NCI-H748 (cell line): ENCODE measurements at regions not wholly inside any gene's neighbourhood (a gene's known extent, or its start where the extent isn't known, plus 50 kb on each side); places are given as distances from the start of the nearest gene placed in this dataset.
"Not testable (repeated sequence)": the region's sequence is repeated elsewhere in the genome, so short reads cannot be mapped to it uniquely, and the experiment has no call there.

Source experiments
- DNase-seq: peaks from one replicate; lab custom pipeline; 2025; ENCODE audit not compliant: unreplicated experiment; lab: John Stamatoyannopoulos, UW

DNA sequence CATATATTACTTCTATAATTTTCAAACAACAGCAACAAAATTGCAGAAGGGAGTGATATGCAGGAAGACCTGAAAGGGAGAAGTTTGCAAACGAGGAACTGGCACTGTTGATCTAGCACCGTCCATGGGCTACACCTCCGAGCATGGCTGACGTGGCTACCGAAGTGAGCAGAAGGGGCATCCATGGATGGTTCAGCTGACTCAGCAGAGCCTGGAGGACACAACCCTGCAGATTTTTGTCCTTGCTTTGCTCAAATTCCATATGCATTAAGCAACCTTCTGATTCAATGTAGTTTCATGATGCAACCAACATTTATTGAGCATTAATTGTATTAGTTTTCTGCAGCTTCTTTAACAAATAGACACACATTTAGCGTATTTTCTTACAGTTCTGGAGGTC, 191.2 kb downstream of the C1orf94 start:
- no peak for DNase-seq

DNA sequence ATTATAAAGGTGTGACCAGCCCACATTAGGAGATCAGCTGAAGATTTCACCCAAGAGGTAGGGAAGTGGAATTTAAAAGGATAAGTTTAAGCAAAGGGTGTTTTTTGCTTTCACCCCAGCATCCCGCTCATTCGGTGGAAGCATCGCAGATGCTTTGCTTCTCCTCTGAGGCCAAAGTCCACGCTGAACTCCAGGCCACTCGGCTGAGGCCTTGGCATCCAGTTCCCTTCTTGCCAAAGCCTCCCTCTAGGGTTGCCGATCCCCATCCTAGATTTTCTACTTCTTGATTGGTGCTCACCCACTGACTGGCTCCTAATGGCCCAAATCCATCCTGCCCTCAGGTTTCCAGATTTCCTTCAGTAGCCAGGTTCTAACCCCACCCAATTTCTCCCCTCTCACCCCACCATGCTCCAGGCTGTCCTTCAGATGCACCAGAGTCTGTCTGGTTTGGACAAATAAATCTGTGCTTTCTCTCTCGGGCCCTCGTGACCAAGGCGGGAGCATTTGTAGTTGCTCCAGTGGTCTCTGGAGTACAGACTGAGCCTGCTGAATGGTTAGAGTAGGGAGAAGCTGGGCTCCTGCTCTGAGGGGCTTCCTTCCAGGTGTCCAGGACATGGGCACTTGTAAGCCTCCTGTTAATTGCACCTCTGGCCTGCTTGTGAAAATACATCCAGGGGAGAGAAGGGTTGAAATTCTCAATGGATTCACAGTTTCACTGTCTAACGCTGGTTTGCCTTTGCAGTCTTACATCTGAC, 193.2 kb downstream of the C1orf94 start:
- no peak for DNase-seq

DNA sequence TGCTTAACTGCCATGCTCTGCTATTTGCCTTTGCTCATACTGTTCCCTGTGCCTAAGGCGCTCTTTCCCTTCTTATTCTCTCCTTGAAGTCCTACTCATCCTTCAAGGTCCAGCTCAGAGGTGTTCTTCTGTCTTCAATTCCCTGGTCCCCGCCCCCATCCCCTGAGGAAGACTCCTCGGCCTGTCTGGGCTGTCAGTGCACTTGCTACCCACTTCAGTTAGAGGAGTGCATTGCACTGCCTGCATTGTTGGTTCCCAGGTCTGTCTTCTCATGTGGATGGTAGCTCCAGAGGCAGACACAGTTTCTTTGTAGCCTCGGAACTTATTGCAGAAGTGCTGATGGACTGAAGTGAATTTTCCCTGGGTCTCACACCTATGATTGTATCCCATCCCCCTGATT, 194.0 kb downstream of the C1orf94 start:
- DNase-seq: no peak

DNA sequence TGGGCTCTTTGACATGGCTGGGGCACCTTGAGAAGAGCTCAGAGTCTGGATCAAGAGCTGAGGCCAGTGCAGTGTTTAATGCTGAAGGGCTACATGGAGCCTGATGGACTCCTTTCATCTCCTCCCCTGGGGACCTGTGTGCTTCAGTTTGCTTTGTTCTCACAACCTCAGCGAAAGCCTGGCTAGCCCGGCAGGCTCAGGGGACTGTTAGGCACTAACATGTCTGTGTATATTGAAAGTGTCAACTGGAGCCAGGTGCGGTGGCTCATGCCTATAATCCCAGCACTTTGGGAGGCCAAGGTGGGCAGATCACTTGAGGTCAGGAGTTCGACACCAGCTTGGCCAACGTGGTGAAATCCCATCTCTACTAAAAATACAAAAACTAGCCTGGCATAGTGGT, 194.5 kb downstream of the C1orf94 start:
- not testable (repeated sequence) for DNase-seq

DNA sequence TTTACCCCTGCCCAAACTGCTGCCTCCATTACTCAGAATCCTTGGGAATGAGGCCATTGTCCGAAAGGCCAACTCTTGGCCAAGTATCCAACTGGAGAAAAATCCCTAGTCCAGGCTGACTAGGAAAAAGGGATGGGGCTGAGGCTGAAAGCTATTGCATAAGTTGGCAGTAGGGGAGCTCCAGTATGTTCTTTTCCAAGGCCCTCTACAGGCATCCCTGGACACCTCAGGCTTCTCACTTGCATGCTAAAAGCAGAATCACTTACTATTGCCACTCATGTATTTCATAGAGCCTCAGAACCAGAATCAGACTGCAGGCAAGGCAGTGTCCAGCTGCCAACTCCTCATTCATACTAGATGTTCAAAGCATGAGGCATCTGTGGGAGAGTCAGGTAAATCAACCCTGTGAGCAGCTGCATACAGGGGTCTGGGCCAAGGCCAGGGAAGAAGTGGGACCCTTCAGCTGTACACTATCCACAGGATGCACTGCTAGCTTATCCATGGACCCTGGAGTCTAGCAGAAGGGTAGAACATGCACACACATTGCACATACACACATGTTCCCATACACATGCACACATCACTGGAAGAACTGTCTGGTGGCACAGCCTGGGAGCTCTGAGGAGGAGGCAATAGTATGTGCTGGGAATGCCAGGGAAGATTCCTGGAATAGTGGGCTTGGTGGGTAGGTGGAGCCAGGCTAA, 195.3 kb downstream of the C1orf94 start:
- no peak for DNase-seq

DNA sequence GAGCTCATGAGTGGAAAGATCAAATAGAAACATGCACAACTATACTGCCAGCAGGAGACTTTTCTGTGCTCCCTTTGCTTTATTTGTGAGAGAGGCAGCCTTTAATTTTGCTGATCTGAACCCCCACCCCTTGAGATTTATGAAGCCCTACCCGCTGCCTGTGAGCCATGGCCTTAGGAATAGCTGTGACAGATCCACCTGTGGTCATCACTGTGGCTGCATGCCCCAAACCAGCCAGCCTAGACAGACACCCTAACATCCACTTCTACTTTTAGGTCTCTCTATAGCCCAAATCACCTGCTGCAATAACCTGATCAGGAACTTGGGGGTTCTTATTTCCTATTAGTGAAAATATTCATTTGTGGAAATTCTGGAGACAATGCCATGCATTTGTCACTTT, 196.2 kb downstream of the C1orf94 start:
- DNase-seq: no peak

DNA sequence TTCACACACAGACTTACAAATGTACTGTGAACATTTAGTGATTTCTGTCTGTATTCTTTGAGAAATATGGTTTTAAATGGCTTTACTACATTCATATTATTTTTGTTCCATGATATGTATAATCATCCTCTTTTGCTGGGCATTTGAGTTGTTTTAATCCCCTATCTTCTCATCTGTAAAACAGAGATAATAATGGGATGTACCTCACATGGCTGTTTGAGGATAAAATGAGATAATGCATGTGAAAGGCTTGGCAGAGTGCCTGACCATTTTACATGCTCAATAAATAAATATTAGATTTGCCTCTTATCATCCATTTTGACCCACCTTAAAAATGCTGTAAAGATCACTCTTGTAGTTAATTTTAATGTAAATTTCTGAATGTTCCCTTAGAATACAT, 197.2 kb downstream of the C1orf94 start:
- DNase-seq: peak; percentile 46

DNA sequence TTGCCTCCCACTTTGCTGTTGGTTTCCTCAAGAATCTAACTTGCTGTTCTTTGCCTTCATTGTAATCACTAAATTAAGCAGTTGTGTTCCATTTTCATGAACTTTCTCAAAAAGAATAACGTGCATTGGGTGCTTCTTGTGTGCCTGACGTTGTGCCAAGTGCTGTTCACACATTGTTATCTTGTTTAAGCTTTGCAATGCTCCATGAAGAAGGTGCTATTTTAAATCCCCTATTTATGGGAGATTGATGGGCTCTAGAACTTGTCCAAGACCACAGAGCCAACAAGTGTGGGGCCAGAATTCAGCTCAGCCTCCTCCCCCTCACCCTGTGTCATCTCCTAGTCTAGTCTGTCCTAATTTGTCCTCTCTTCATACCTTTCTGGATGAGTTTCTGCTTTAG, 199.8 kb downstream of the C1orf94 start:
- DNase-seq: no peak

DNA sequence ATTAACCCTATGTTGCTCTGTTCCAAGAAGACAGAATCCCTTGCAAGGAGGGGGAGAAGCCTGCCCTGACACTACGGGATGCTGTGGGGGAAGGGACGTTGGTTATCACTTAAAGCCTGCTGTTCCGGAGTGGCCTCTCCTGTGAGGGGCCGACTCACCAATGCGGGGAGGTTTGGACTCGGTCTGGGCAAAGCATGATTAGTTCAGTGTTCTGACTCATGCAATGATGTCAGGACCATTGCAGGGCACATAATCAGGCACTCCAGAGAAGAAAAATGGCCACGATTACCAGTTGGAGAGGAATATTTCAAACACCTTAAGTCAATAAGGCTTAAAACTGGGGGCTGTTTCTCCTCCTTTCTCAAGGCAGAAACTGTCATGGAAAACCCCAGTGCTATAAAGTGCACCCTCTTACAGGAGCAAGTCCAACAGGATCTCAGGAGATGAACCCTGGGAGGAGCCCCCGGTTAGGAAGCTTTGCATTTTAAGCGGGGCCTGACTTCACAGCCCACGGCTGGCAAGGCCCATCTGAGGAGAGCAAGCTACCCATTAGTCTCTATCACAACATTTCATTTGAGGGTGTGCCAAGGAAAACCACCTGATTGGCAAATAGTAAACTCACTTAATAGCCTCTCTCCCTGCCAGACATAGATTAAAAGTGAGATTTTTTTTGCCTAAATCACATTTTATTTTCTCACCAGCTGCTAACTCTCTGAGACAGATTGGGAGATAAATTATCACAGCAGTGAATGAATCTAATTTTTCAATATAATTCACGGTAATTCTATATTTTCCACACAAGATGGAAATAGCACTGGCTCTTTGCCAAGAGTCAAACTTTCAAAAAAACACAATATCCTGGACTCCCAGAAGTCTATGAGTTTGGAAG, 202.5 kb downstream of the C1orf94 start:
- DNase-seq: peak; percentile 1

DNA sequence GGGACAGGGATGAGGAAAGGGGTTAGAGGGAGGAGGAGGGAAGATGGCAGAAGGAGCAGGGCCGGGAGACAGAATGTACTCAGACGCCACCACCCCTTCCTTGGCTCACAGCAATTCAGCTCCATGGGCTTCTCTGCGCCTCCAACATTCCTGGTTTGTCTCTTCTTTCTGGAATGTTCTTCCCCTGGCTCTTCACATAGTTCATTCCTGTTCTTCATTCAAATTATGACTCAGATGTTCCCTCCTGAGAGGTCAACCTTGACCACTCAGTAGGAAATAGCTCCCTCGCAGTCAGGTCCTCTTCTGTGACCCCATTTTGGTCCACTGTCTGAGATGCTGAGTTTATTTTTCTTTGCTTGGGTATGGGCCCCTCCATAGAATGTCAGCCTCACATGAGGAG, 203.2 kb downstream of the C1orf94 start:
- no peak for DNase-seq

DNA sequence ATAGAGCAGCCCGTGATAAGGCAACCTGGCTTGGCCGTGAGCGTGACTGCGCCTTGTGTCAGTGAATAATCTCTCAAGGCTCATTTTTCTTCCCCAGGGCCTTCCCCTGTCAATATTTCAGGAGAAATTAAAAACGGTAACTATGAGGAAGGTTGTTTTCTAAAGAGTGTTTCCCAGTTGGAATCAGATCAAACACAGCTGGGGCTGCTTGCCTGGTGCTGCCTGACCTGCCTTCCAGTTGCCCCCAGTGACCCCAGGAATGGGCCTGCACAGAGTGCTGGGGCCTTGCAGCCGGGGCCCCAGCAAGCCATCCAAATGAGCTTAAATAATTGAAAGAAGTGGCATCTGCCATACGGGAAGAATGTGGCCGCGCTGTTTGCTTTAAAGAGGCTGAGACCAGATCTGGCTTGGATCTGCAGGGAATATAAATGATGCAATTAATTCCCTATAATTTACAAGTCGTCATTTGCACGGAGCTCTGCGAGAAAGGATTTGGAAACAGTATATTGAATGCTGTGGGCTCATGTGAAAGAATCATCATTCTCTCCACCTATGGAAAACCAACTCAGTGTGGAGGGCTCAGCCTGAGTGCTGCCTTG, 203.9 kb downstream of the C1orf94 start:
- peak; percentile 7 for DNase-seq

DNA sequence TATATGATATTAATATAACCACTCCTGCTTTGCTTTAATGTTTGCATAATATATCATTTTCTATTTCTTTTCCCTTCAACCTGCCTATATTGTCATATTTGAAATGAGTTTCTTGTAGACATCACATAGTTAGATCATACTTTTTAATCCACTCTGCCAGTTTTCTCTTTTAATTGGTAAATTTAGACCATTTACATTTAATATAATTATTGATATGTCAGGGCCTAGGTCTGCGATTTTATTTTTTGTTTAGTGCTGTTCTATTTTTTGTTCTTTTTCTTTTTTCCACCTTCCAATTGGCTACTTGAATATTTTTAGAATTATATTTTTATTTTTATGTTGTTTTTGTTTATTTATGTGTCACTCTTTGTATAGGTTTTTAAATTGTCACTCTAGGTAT, 213.3 kb downstream of the C1orf94 start:
- no peak for DNase-seq

DNA sequence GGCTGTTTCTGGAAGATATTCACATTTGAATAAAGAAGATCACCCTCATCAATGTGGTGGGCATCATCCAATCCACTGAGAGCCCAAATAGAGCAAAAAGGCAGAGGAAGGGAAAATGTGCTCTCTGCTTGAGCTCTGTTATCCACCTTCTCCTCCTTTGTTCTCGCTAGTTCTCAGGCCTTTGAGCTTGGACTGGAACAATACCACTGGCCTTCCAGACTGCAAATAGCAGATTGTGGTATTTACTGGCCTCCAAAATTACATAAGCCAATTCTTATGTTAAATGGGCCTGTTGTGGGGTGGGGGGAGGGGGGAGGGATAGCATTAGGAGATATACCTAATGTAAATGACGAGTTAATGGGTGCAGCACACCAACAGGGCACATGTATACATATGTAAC, 219.3 kb downstream of the C1orf94 start:
- no peak for DNase-seq

DNA sequence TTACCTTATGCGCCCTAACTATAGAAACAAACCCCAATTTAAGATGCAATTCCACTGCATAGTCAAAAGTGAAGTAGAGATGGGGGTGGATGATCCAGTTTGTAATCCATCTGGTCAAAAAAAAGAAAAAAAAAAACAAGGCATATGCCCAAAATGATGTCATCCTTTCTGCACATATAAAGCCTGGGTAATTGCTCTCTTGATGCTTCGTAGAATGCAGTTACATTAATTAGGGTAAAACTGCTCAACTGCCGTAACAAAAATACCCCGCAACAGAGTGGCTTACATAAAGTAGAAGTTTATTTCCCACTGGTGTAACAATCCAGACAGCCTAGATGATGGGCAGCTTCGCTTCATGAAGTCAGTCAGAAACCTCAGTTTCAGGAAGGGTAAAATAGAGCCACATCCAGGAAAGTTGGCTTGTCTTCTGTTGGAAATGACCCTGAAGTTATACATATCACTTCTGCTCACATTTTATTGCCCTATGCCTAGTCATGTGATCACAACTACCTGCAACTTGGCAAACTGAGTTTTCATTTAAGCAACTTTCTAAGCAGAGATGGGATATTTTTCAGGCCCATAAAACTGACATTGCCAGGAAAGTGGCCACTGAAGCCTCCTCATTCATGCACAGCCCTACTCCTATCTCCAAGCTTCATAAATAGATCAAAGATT, 221.7 kb downstream of the C1orf94 start:
- peak; percentile 4 for DNase-seq

DNA sequence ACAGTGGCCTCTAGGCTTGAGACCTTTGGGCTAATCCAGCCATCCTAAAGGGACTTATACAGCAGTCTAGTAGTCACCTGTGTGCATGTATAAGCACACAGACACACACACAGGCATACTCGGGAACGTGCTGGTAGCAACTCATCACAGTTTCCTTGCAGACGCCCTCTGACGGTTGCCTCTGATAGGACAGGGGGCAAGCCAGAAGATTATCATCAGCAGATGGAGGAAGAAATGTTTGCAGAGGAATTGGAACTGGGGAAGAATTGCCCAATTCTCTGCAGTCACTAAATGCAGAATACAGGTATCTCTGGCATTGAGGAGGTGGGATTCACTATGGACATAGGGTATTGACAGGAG, 222.2 kb downstream of the C1orf94 start:
- DNase-seq: no peak

DNA sequence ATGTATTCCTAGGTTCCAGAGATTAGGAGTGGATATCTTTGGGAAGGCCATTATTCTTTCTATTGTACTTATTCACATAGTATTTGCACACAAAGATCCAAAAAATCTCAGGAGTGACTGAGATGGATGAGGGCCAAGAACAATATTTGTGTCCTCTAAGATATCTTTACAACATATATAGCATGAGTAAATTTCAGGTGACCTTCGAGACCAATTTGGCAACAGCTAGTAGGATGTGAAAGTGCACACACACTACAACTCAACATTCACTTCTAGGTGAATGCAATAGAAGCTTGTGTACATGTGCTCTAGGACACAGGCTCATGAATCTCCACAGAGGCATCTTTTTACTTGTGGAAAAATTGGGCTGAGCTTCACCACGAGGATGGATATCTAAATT, 224.0 kb downstream of the C1orf94 start:
- no peak for DNase-seq

DNA sequence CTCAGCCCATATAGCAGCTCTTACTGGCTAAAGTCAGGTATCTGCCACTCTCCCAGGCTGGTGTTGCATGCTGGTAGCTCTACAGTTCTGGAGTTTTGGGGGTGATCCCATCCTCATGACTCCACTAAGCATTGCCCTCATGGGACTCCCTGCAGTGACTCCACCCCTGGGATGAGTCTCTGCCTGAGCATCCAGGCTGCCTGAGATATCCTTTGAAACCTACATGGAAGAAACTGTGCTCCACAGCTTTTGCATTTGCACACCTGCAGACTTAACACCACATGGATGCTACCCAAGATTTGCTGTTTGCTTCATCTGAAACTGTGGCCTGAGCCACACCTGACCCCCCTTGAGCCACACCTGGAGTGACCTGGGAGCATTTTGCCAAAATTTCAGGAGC, 226.4 kb downstream of the C1orf94 start:
- DNase-seq: no peak

DNA sequence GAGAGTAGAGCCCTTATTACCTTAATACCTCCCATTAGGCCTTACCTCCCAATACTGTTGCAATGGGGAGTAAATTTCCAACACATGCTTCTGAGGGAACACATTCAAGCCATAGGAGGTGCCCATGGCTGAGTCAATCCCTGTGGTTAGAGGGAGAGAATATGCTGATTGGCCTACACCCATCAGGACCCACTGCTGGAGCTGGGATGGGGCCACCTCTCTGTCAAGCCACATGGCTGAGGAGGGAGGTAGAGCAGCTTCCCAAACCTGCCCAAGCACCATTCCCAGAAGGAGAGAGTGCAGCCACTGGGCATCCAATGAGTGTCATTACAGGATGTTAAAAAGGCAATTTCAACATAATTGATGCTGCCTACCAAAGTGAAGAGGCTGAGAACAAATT, 228.1 kb downstream of the C1orf94 start:
- DNase-seq: no peak

DNA sequence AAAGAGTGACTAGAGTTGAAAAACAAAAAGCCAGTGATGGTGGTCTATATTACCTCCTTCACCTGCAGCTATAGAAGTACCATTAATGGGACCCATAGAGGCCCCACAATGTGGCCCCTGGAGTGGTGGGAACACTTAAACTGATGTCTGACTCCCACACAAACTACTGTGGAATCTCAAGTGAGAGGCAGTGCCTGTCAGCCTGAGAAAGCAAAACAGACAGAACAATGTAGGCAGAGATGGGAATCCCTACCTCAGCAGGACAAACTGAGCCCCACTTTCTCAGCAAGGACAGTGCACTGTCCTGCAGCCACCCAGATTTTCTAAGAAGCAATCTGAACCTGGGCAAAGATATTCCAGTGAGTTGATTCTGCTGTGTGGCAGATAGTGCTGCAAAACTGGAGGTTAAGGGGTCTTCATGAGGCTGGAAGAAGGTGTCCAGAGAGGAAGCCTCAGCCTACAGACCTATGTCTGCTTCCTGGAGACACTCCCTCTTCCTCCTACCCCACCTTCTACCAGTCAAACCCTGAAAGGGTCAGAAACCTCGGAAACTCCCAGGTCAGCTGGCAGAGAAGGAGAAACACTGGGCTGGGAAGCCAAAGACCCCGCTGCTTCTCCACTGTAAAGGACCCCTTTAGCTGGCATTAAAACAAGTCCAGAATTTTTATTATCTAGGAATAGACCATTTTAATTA, 228.7 kb downstream of the C1orf94 start:
- DNase-seq: no peak

DNA sequence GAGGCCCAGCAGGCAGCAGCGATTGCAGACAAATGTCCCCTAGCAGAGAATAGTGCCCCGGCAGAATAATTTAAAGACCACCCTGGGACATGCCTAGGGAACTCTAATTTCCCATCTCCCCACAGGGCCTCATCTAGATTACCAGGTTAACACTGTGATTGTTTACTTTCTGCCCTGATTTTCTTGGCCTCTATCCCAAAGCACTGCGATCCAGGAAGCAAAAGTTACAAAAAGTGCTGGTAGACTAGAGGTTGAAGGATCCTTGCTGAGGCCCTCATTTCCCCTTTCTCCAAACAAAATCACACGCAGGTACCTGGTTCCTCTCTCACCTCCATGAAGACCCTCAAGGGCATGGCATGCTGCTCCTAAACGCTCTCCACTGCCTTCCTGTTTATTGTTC, 229.7 kb downstream of the C1orf94 start:
- no peak for DNase-seq
